ENCODE measurements at regions not wholly inside any gene's neighbourhood (a gene's known extent, or its start where the extent isn't known, plus 50 kb on each side); places are given as distances from the start of the nearest gene placed in this dataset.

GRCh38 chr1:38672692-38673091, 186.9 kb downstream of the RRAGC start:
- TF ChIP-seq CTCF (IDR thresholded peaks at IDR 0.05; ENCODE audit: poor library complexity, severe bottlenecking) (no peak), EZH2 (IDR thresholded peaks at IDR 0.05; ENCODE audit: borderline replicate concordance, insufficient read depth, low read length, poor library complexity, severe bottlenecking) (no peak), EP300 (conservative IDR thresholded peaks at IDR 0.05; ENCODE audit: poor library complexity, severe bottlenecking) (no peak), POLR2AphosphoS5 (IDR thresholded peaks at IDR 0.05) (no peak), MXI1 (conservative IDR thresholded peaks at IDR 0.05; ENCODE audit: poor library complexity, severe bottlenecking) (no peak), RAD21 (conservative IDR thresholded peaks at IDR 0.05) (no peak), SMC3 (conservative IDR thresholded peaks at IDR 0.05; ENCODE audit: poor library complexity) (no peak), REST (IDR thresholded peaks at IDR 0.05; ENCODE audit: borderline replicate concordance) (no peak), TAF1 (IDR thresholded peaks at IDR 0.05; ENCODE audit: low read depth) (no peak)
- H3K9me3 ChIP-seq (ENCODE audit: low read length), result no peaks in the 10 kb centered on the region

GRCh38 chr1:38671221-38671620, 188.4 kb downstream of the RRAGC start:
- no peaks in the 10 kb centered on the region for H3K9me3 ChIP-seq (ENCODE audit: low read length)
- H2AFZ ChIP-seq (ENCODE audit: low read depth, low read length), result no peak overlapping the region
- no peak overlapping the region for H3K4me2 ChIP-seq (ENCODE audit: low read length)
- no peaks in the 10 kb centered on the region for H4K20me1 ChIP-seq (ENCODE audit: insufficient read depth)
- no peak overlapping the region for H3K27ac ChIP-seq (ENCODE audit: low read length)
- no peaks in the 10 kb centered on the region for H3K9me2 ChIP-seq (ENCODE audit: insufficient read depth, low read length)
- H3F3A ChIP-seq (ENCODE audit: insufficient read depth, low read length, poor library complexity, severe bottlenecking), result no peaks in the 10 kb centered on the region
- no peaks in the 10 kb centered on the region for H3K79me2 ChIP-seq (replicated peaks; ENCODE audit: insufficient read depth, low read length)
- H3K9ac ChIP-seq (ENCODE audit: low read length), result no peak overlapping the region
- no peaks in the 10 kb centered on the region for H3K36me3 ChIP-seq (ENCODE audit: insufficient read depth, low read length)
- TF ChIP-seq REST (IDR thresholded peaks at IDR 0.05; ENCODE audit: borderline replicate concordance) (no peak), EZH2 (IDR thresholded peaks at IDR 0.05; ENCODE audit: borderline replicate concordance, insufficient read depth, low read length, poor library complexity, severe bottlenecking) (no peak), RAD21 (conservative IDR thresholded peaks at IDR 0.05) (no peak), MXI1 (conservative IDR thresholded peaks at IDR 0.05; ENCODE audit: poor library complexity, severe bottlenecking) (no peak), POLR2AphosphoS5 (IDR thresholded peaks at IDR 0.05) (no peak), CTCF (IDR thresholded peaks at IDR 0.05; ENCODE audit: poor library complexity, severe bottlenecking) (no peak), EP300 (conservative IDR thresholded peaks at IDR 0.05; ENCODE audit: poor library complexity, severe bottlenecking) (no peak), SMC3 (conservative IDR thresholded peaks at IDR 0.05; ENCODE audit: poor library complexity) (no peak), TAF1 (IDR thresholded peaks at IDR 0.05; ENCODE audit: low read depth) (no peak)
- no peaks in the 10 kb centered on the region for H3K27me3 ChIP-seq (ENCODE audit: insufficient read depth, low read depth, low read length)
- H3K4me3 ChIP-seq (ENCODE audit: low read length), result no peak overlapping the region

More at GRCh38 chr1:38672692-38673091, 186.9 kb downstream of the RRAGC start:
- Histone ChIP-seq H3K36me3 (ENCODE audit: insufficient read depth, low read length) (no peaks in the 10 kb centered on the region), H3K9me2 (ENCODE audit: insufficient read depth, low read length) (no peaks in the 10 kb centered on the region), H4K20me1 (ENCODE audit: insufficient read depth) (no peaks in the 10 kb centered on the region), H3K4me3 (ENCODE audit: low read length) (no peak overlapping the region), H2AFZ (ENCODE audit: low read depth, low read length) (no peak overlapping the region), H3K27me3 (ENCODE audit: insufficient read depth, low read depth, low read length) (no peaks in the 10 kb centered on the region), H3K27ac (ENCODE audit: low read length) (no peak overlapping the region), H3F3A (ENCODE audit: insufficient read depth, low read length, poor library complexity, severe bottlenecking) (no peaks in the 10 kb centered on the region), H3K9ac (ENCODE audit: low read length) (no peak overlapping the region), H3K79me2 (replicated peaks; ENCODE audit: insufficient read depth, low read length) (no peaks in the 10 kb centered on the region), H3K4me2 (ENCODE audit: low read length) (no peak overlapping the region)

All from neural cell (in vitro differentiated cells).